Effector memory CD4-positive, alpha-beta T cell (primary cell): ENCODE measurements at regions not wholly inside any gene's neighbourhood (a gene's known extent, or its start where the extent isn't known, plus 50 kb on each side); places are given as distances from the start of the nearest gene placed in this dataset.
"Not testable (repeated sequence)": the region's sequence is repeated elsewhere in the genome, so short reads cannot be mapped to it uniquely, and the experiment has no call there.

ENCODE experiments used
- DNase-seq, 3 donors: peaks; one replicate each; pipeline ENCODE4 v3.0.0-alpha.2; 2020
- H3K27ac ChIP-seq: 2 replicates; pipeline ENCODE4 v1.7.0; 2013; ENCODE audit warnings: mild to moderate bottlenecking, low read length, moderate library complexity; ENCODE audit not compliant: insufficient read depth, poor library complexity, severe bottlenecking
- H3K27me3 ChIP-seq: replicated peaks from 2 replicates; pipeline ENCODE4 v1.7.0; 2013; ENCODE audit warnings: mild to moderate bottlenecking, low read length; ENCODE audit not compliant: insufficient read depth, control insufficient read depth, poor library complexity, severe bottlenecking
- H3K36me3 ChIP-seq: 2 replicates; pipeline ENCODE4 v1.7.0; 2013; ENCODE audit warnings: mild to moderate bottlenecking, low read length, moderate library complexity; ENCODE audit not compliant: control insufficient read depth, insufficient read depth
- H3K4me1 ChIP-seq: 2 replicates; pipeline ENCODE4 v1.7.0; 2013; ENCODE audit warnings: low read length, mild to moderate bottlenecking; ENCODE audit not compliant: control insufficient read depth, insufficient read depth, poor library complexity, severe bottlenecking
- H3K4me3 ChIP-seq: 2 replicates; pipeline ENCODE4 v1.7.0; 2013; ENCODE audit warnings: low read length, low read depth, mild to moderate bottlenecking; ENCODE audit not compliant: insufficient read depth, poor library complexity, severe bottlenecking
- H3K9me3 ChIP-seq: 2 replicates; pipeline ENCODE4 v1.7.0; 2013; ENCODE audit warnings: mild to moderate bottlenecking, low read length, moderate library complexity; ENCODE audit not compliant: control insufficient read depth

- Histone ChIP-seq H3K4me3 (no peak overlapping the region), H3K27ac (no peak overlapping the region), H3K9me3 (no peaks in the 10 kb centered on the region), H3K36me3 (no peaks in the 10 kb centered on the region), H3K4me1 (no peaks in the 10 kb centered on the region), H3K27me3 (no peaks in the 10 kb centered on the region)
- no peak for DNase-seq
These were observed 1009.9 kb upstream of the USP15 start for GRCh38 chr12:61250303-61250702.

- Histone ChIP-seq H3K36me3 (no peaks in the 10 kb centered on the region), H3K27ac (no peak overlapping the region)
- no peak for DNase-seq
These were observed 1009.1 kb upstream of the USP15 start for GRCh38 chr12:61251076-61251475.

GRCh38 chr12:61254225-61254624, 1006.0 kb upstream of the USP15 start:
- H3K27me3 ChIP-seq, result no peaks in the 10 kb centered on the region
- no peak overlapping the region for H3K27ac ChIP-seq
- H3K36me3 ChIP-seq, result no peaks in the 10 kb centered on the region
- H3K4me1 ChIP-seq, result no peaks in the 10 kb centered on the region
- no peak for DNase-seq
- H3K4me3 ChIP-seq, result no peak overlapping the region
- H3K9me3 ChIP-seq, result no peaks in the 10 kb centered on the region

More at GRCh38 chr12:61251076-61251475, 1009.1 kb upstream of the USP15 start:
- Histone ChIP-seq H3K4me1 (no peaks in the 10 kb centered on the region), H3K9me3 (no peaks in the 10 kb centered on the region), H3K27me3 (no peaks in the 10 kb centered on the region), H3K4me3 (no peak overlapping the region)

GRCh38 chr12:61264294-61264693, 995.9 kb upstream of the USP15 start:
- H3K4me1 ChIP-seq, H3K27me3 ChIP-seq, DNase-seq, H3K36me3 ChIP-seq, H3K4me3 ChIP-seq, H3K27ac ChIP-seq, H3K9me3 ChIP-seq: not testable (repeated sequence)

GRCh38 chr12:61267474-61267873, 992.7 kb upstream of the USP15 start:
- Histone ChIP-seq H3K27me3 (no peaks in the 10 kb centered on the region), H3K4me1 (no peaks in the 10 kb centered on the region), H3K4me3 (no peak overlapping the region), H3K9me3 (no peaks in the 10 kb centered on the region), H3K27ac (no peak overlapping the region), H3K36me3 (no peaks in the 10 kb centered on the region)
- no peak for DNase-seq

- H3K4me1 ChIP-seq, result no peaks in the 10 kb centered on the region
- H3K9me3 ChIP-seq, result no peaks in the 10 kb centered on the region
- DNase-seq, result no peak
- H3K27ac ChIP-seq, result no peak overlapping the region
- no peaks in the 10 kb centered on the region for H3K27me3 ChIP-seq
- H3K4me3 ChIP-seq, result no peak overlapping the region
- no peaks in the 10 kb centered on the region for H3K36me3 ChIP-seq
These were observed 987.8 kb upstream of the USP15 start for GRCh38 chr12:61272441-61272840.

GRCh38 chr12:61282790-61283575, 977.2 kb upstream of the USP15 start:
- H3K27me3 ChIP-seq, result no peaks in the 10 kb centered on the region
- H3K36me3 ChIP-seq, result no peaks in the 10 kb centered on the region
- H3K4me3 ChIP-seq, result no peak overlapping the region
- DNase-seq, result no peak
- H3K27ac ChIP-seq, result no peak overlapping the region
- H3K9me3 ChIP-seq, result peaks cover 5% of the 10 kb centered on the region
- no peaks in the 10 kb centered on the region for H3K4me1 ChIP-seq

- H3K36me3 ChIP-seq, result no peaks in the 10 kb centered on the region
- no peaks in the 10 kb centered on the region for H3K4me1 ChIP-seq
- peaks cover 5% of the 10 kb centered on the region for H3K9me3 ChIP-seq
- no peak for DNase-seq
- H3K27me3 ChIP-seq, result no peaks in the 10 kb centered on the region
- H3K4me3 ChIP-seq, result no peak overlapping the region
- H3K27ac ChIP-seq, result no peak overlapping the region
These were observed 969.7 kb upstream of the USP15 start for GRCh38 chr12:61290473-61290872.

GRCh38 chr12:61291647-61292046, 968.6 kb upstream of the USP15 start:
- Histone ChIP-seq H3K36me3 (no peaks in the 10 kb centered on the region), H3K27ac (no peak overlapping the region), H3K27me3 (no peaks in the 10 kb centered on the region), H3K4me3 (no peak overlapping the region), H3K4me1 (no peaks in the 10 kb centered on the region), H3K9me3 (peaks cover 5% of the 10 kb centered on the region)
- no peak for DNase-seq

GRCh38 chr12:61294011-61294410, 966.2 kb upstream of the USP15 start:
- not testable (repeated sequence) for H3K36me3 ChIP-seq, H3K27ac ChIP-seq, H3K27me3 ChIP-seq, H3K4me3 ChIP-seq, H3K4me1 ChIP-seq, DNase-seq, H3K9me3 ChIP-seq
